Nephron progenitor cell (in vitro differentiated cells): ENCODE measurements at regions not wholly inside any gene's neighbourhood (a gene's known extent, or its start where the extent isn't known, plus 50 kb on each side); places are given as distances from the start of the nearest gene placed in this dataset.

Source experiments
- DNase-seq: peaks from one replicate; pipeline ENCODE4 v3.0.0; 2021
- H3K27ac Mint-ChIP-seq: 2 replicates; pipeline ENCODE4 v1.8.0; 2021; ENCODE audit warnings: mild to moderate bottlenecking, moderate library complexity, mixed read lengths
- H3K27me3 Mint-ChIP-seq: 2 replicates; pipeline ENCODE4 v1.8.0; 2021; ENCODE audit warnings: mild to moderate bottlenecking, low read depth, mixed read lengths; ENCODE audit not compliant: poor library complexity
- H3K36me3 Mint-ChIP-seq: 2 replicates; pipeline ENCODE4 v1.8.0; 2021; ENCODE audit warnings: low read depth, mixed read lengths
- H3K4me1 Mint-ChIP-seq: 2 replicates; pipeline ENCODE4 v1.8.0; 2021; ENCODE audit warnings: mixed read lengths
- H3K4me3 Mint-ChIP-seq: 2 replicates; pipeline ENCODE4 v1.8.0; 2021; ENCODE audit warnings: mild to moderate bottlenecking, moderate library complexity, mixed read lengths
- H3K9me3 Mint-ChIP-seq: 2 replicates; pipeline ENCODE4 v1.8.0; 2021; ENCODE audit warnings: mild to moderate bottlenecking, moderate library complexity, mixed read lengths
- CTCF ChIP-seq: fragments of 200-600 bp; sonication (generic); IDR thresholded peaks from 2 replicates; pipeline ENCODE4 v1.5.0; 2021; ENCODE audit warnings: antibody characterized with exemption

- H3K36me3 Mint-ChIP-seq = no peaks in the 10 kb centered on the region
- peaks cover 7% of the 10 kb centered on the region for H3K27me3 Mint-ChIP-seq
- no peak overlapping the region for H3K27ac Mint-ChIP-seq
- peaks cover 5% of the 10 kb centered on the region for H3K4me1 Mint-ChIP-seq
- no peak for TF ChIP-seq CTCF
- DNase-seq = no peak
- H3K4me3 Mint-ChIP-seq = no peak overlapping the region
- H3K9me3 Mint-ChIP-seq = peaks cover 26% of the 10 kb centered on the region
Observed at GRCh38 chr6:25165177-25165576, 114.0 kb upstream of the CARMIL1 start.

GRCh38 chr6:25165800-25166199 lies 113.4 kb upstream of the CARMIL1 start:
- no peak for TF ChIP-seq CTCF
- peaks cover 5% of the 10 kb centered on the region for H3K4me1 Mint-ChIP-seq
- no peak overlapping the region for H3K27ac Mint-ChIP-seq
- DNase-seq = no peak
- H3K4me3 Mint-ChIP-seq = no peak overlapping the region
- H3K9me3 Mint-ChIP-seq = peaks cover 22% of the 10 kb centered on the region
- peaks cover 7% of the 10 kb centered on the region for H3K27me3 Mint-ChIP-seq
- H3K36me3 Mint-ChIP-seq = no peaks in the 10 kb centered on the region

GRCh38 chr6:25166955-25167748 lies 112.0 kb upstream of the CARMIL1 start:
- DNase-seq = no peak
- no peak for TF ChIP-seq CTCF
- Mint-ChIP-seq H3K27me3 (peaks cover 11% of the 10 kb centered on the region), H3K4me3 (no peak overlapping the region), H3K9me3 (peaks cover 9% of the 10 kb centered on the region), H3K4me1 (peaks cover 5% of the 10 kb centered on the region), H3K27ac (no peak overlapping the region), H3K36me3 (no peaks in the 10 kb centered on the region)

- peaks cover 9% of the 10 kb centered on the region for H3K9me3 Mint-ChIP-seq
- no peak for TF ChIP-seq CTCF
- H3K4me1 Mint-ChIP-seq = peaks cover 8% of the 10 kb centered on the region
- H3K27me3 Mint-ChIP-seq = peaks cover 11% of the 10 kb centered on the region
- no peak overlapping the region for H3K4me3 Mint-ChIP-seq
- H3K27ac Mint-ChIP-seq = no peak overlapping the region
- DNase-seq = no peak
- no peaks in the 10 kb centered on the region for H3K36me3 Mint-ChIP-seq
Observed at GRCh38 chr6:25167961-25168360, 111.2 kb upstream of the CARMIL1 start.

- no peak for TF ChIP-seq CTCF
- Mint-ChIP-seq H3K36me3 (no peaks in the 10 kb centered on the region), H3K27me3 (peaks cover 11% of the 10 kb centered on the region), H3K27ac (no peak overlapping the region), H3K4me1 (peaks cover 13% of the 10 kb centered on the region), H3K9me3 (peaks cover 9% of the 10 kb centered on the region), H3K4me3 (no peak overlapping the region)
- DNase-seq = no peak
Observed at GRCh38 chr6:25168637-25169036, 110.5 kb upstream of the CARMIL1 start.

GRCh38 chr6:25169553-25169952 lies 109.6 kb upstream of the CARMIL1 start:
- Mint-ChIP-seq H3K36me3 (no peaks in the 10 kb centered on the region), H3K27ac (no peak overlapping the region), H3K27me3 (peaks cover 11% of the 10 kb centered on the region), H3K4me1 (peaks cover 13% of the 10 kb centered on the region), H3K4me3 (no peak overlapping the region), H3K9me3 (peaks cover 6% of the 10 kb centered on the region)
- no peak for TF ChIP-seq CTCF
- DNase-seq = no peak
